Mesendoderm (in vitro differentiated cells): ENCODE measurements at regions not wholly inside any gene's neighbourhood (a gene's known extent, or its start where the extent isn't known, plus 50 kb on each side); places are given as distances from the start of the nearest gene placed in this dataset.

Experiments
- DNase-seq: peaks from one replicate; pipeline ENCODE4 v3.0.0; 2013
- H2AK5ac ChIP-seq: 2 replicates; pipeline ENCODE4 v1.6.1; 2013; ENCODE audit warnings: low read length, inconsistent platforms
- H2BK120ac ChIP-seq: 2 replicates; pipeline ENCODE4 v1.6.1; 2013; ENCODE audit warnings: low read depth, mild to moderate bottlenecking, low read length, moderate library complexity, mixed read lengths
- H2BK15ac ChIP-seq: replicated peaks from 2 replicates; pipeline ENCODE4 v1.6.1; 2013; ENCODE audit warnings: low read depth, mild to moderate bottlenecking, moderate library complexity
- H2BK5ac ChIP-seq: 2 replicates; pipeline ENCODE4 v1.6.1; 2013; ENCODE audit warnings: low read length, inconsistent platforms
- H3K18ac ChIP-seq: 2 replicates; pipeline ENCODE4 v1.6.1; 2013; ENCODE audit warnings: mild to moderate bottlenecking, low read length, mixed read lengths
- H3K23ac ChIP-seq: one replicate; pipeline ENCODE4 v1.6.1; 2013; ENCODE audit warnings: low read length
- H3K27ac ChIP-seq: 2 replicates; pipeline ENCODE4 v1.5.1; 2013; ENCODE audit warnings: low read depth, mild to moderate bottlenecking, inconsistent platforms, low read length, moderate library complexity
- H3K27me3 ChIP-seq: 2 replicates; pipeline ENCODE4 v1.6.1; 2013; ENCODE audit warnings: low read length, control low read depth, mild to moderate bottlenecking, inconsistent platforms; ENCODE audit not compliant: insufficient read depth, poor library complexity
- H3K36me3 ChIP-seq: 2 replicates; pipeline ENCODE4 v1.6.1; 2013; ENCODE audit warnings: low read length, inconsistent platforms; ENCODE audit not compliant: control insufficient read depth, insufficient read depth
- H3K4ac ChIP-seq: one replicate; pipeline ENCODE4 v1.6.1; 2013; ENCODE audit warnings: low read depth, mild to moderate bottlenecking, low read length, moderate library complexity
- H3K4me1 ChIP-seq: 2 replicates; pipeline ENCODE4 v1.6.1; 2013; ENCODE audit warnings: low read depth, low read length, inconsistent platforms; ENCODE audit not compliant: control insufficient read depth
- H3K4me2 ChIP-seq: 2 replicates; pipeline ENCODE4 v1.6.1; 2013; ENCODE audit warnings: low read length
- H3K4me3 ChIP-seq: 2 replicates; pipeline ENCODE4 v1.5.1; 2013; ENCODE audit warnings: mild to moderate bottlenecking, low read length
- H3K56ac ChIP-seq: one replicate; pipeline ENCODE4 v1.6.1; 2013; ENCODE audit warnings: low read length
- H3K79me1 ChIP-seq: 2 replicates; pipeline ENCODE4 v1.6.1; 2013; ENCODE audit warnings: low read length, inconsistent platforms
- H3K79me2 ChIP-seq: 2 replicates; pipeline ENCODE4 v1.6.1; 2013; ENCODE audit warnings: mild to moderate bottlenecking, low read length; ENCODE audit not compliant: control insufficient read depth, insufficient read depth
- H3K9ac ChIP-seq: 2 replicates; pipeline ENCODE4 v1.6.1; 2013; ENCODE audit warnings: low read length, inconsistent platforms
- H4K5ac ChIP-seq: one replicate; pipeline ENCODE4 v1.6.1; 2013; ENCODE audit warnings: low read length
- H4K8ac ChIP-seq: one replicate; pipeline ENCODE4 v1.6.1; 2013; ENCODE audit warnings: low read depth, mild to moderate bottlenecking, control low read depth, low read length, moderate library complexity
- WGBS: extraction: QIAGEN DNeasy Blood & Tissue Kit; methylation state at CpG from one replicate; pipeline ENCODE4 v1.1.7; 2013; ENCODE audit warnings: low lambda C conversion rate, missing lambda C conversion rate; ENCODE audit not compliant: insufficient coverage; ENCODE audit errors: extremely low coverage; 5-methylcytosine and 5-hydroxymethylcytosine counted together

- Histone ChIP-seq H4K8ac (no peak overlapping the region), H3K36me3 (no peaks in the 10 kb centered on the region), H3K18ac (no peak overlapping the region), H3K27ac (no peak overlapping the region), H3K79me2 (no peaks in the 10 kb centered on the region), H2AK5ac (no peak overlapping the region), H3K23ac (no peak overlapping the region), H2BK120ac (no peak overlapping the region), H3K4me3 (no peak overlapping the region), H2BK5ac (no peak overlapping the region), H2BK15ac (no peak overlapping the region), H3K4me2 (no peak overlapping the region), H4K5ac (no peak overlapping the region), H3K79me1 (no peaks in the 10 kb centered on the region), H3K4me1 (no peaks in the 10 kb centered on the region), H3K27me3 (no peaks in the 10 kb centered on the region), H3K4ac (no peak overlapping the region), H3K56ac (no peak overlapping the region), H3K9ac (no peak overlapping the region)
- DNase-seq: no peak
- WGBS: no CpG with 5 or more reads among the region's 17 CpGs
Observed at GRCh38 chr2:238506371-238507068, 79.8 kb downstream of the ASB1 start.

- Histone ChIP-seq H3K79me2 (no peaks in the 10 kb centered on the region), H3K23ac (no peak overlapping the region), H2AK5ac (no peak overlapping the region), H3K4me2 (no peak overlapping the region), H2BK5ac (no peak overlapping the region), H3K27ac (no peak overlapping the region), H3K27me3 (no peaks in the 10 kb centered on the region), H3K79me1 (no peaks in the 10 kb centered on the region), H2BK15ac (no peak overlapping the region), H3K36me3 (no peaks in the 10 kb centered on the region), H3K9ac (no peak overlapping the region), H3K4me1 (no peaks in the 10 kb centered on the region), H3K4me3 (no peak overlapping the region), H4K8ac (no peak overlapping the region), H3K56ac (no peak overlapping the region), H3K18ac (no peak overlapping the region), H2BK120ac (no peak overlapping the region), H3K4ac (no peak overlapping the region), H4K5ac (no peak overlapping the region)
- DNase-seq: no peak
- WGBS: no CpG with 5 or more reads among the region's 6 CpGs
Observed at GRCh38 chr2:238507836-238508235, 81.1 kb downstream of the ASB1 start.

GRCh38 chr2:238509151-238509835 is 82.6 kb downstream of the ASB1 start:
- Histone ChIP-seq H3K4me2 (no peak overlapping the region), H3K4me1 (no peaks in the 10 kb centered on the region), H4K5ac (no peak overlapping the region), H2AK5ac (no peak overlapping the region), H3K18ac (no peak overlapping the region), H4K8ac (no peak overlapping the region), H3K56ac (no peak overlapping the region), H3K4ac (no peak overlapping the region), H2BK15ac (no peak overlapping the region), H3K27me3 (no peaks in the 10 kb centered on the region), H3K36me3 (no peaks in the 10 kb centered on the region), H3K27ac (no peak overlapping the region), H3K4me3 (no peak overlapping the region), H2BK5ac (no peak overlapping the region), H3K79me2 (no peaks in the 10 kb centered on the region), H3K23ac (no peak overlapping the region), H2BK120ac (no peak overlapping the region), H3K79me1 (no peaks in the 10 kb centered on the region), H3K9ac (no peak overlapping the region)
- DNase-seq: peak; percentile 29
- no CpG with 5 or more reads among the region's 12 CpGs for WGBS

GRCh38 chr2:238509903-238510302 is 83.2 kb downstream of the ASB1 start:
- no peak overlapping the region for H2BK120ac ChIP-seq
- no CpG with 5 or more reads among the region's 7 CpGs for WGBS
- H3K56ac ChIP-seq: no peak overlapping the region
- H2BK15ac ChIP-seq: no peak overlapping the region
- DNase-seq: no peak
- H3K36me3 ChIP-seq: no peaks in the 10 kb centered on the region
- H3K27ac ChIP-seq: no peak overlapping the region
- H3K4me1 ChIP-seq: no peaks in the 10 kb centered on the region
- H3K79me2 ChIP-seq: no peaks in the 10 kb centered on the region
- no peaks in the 10 kb centered on the region for H3K27me3 ChIP-seq
- H3K79me1 ChIP-seq: no peaks in the 10 kb centered on the region
- no peak overlapping the region for H4K8ac ChIP-seq
- no peak overlapping the region for H2AK5ac ChIP-seq
- H3K4ac ChIP-seq: no peak overlapping the region
- H3K23ac ChIP-seq: no peak overlapping the region
- H3K9ac ChIP-seq: no peak overlapping the region
- no peak overlapping the region for H3K4me3 ChIP-seq
- no peak overlapping the region for H3K18ac ChIP-seq
- H4K5ac ChIP-seq: no peak overlapping the region
- H3K4me2 ChIP-seq: no peak overlapping the region
- H2BK5ac ChIP-seq: no peak overlapping the region

GRCh38 chr2:238510911-238511613 is 84.3 kb downstream of the ASB1 start:
- no peak overlapping the region for H3K9ac ChIP-seq
- H3K4me3 ChIP-seq: no peak overlapping the region
- no peak overlapping the region for H2AK5ac ChIP-seq
- H3K27ac ChIP-seq: no peak overlapping the region
- H2BK120ac ChIP-seq: no peak overlapping the region
- no peak overlapping the region for H2BK5ac ChIP-seq
- peak; percentile 43 for DNase-seq
- H3K4ac ChIP-seq: no peak overlapping the region
- H4K8ac ChIP-seq: no peak overlapping the region
- no peak overlapping the region for H2BK15ac ChIP-seq
- H3K56ac ChIP-seq: no peak overlapping the region
- H3K79me1 ChIP-seq: no peaks in the 10 kb centered on the region
- no peaks in the 10 kb centered on the region for H3K4me1 ChIP-seq
- no CpG with 5 or more reads among the region's 26 CpGs for WGBS
- H3K23ac ChIP-seq: no peak overlapping the region
- H3K36me3 ChIP-seq: no peaks in the 10 kb centered on the region
- H3K4me2 ChIP-seq: no peak overlapping the region
- H3K79me2 ChIP-seq: no peaks in the 10 kb centered on the region
- no peaks in the 10 kb centered on the region for H3K27me3 ChIP-seq
- no peak overlapping the region for H4K5ac ChIP-seq
- H3K18ac ChIP-seq: no peak overlapping the region
